GM18520 (cell line): ENCODE measurements at regions not wholly inside any gene's neighbourhood (a gene's known extent, or its start where the extent isn't known, plus 50 kb on each side); places are given as distances from the start of the nearest gene placed in this dataset.

Source experiments
- ATAC-seq: cut with Tn5 transposase; IDR thresholded peaks from one replicate; pipeline ENCODE4 v1.9.1; 2021; ENCODE audit not compliant: unreplicated experiment

GRCh38 chr16:79498928-79499327 lies 101.6 kb downstream of the MAF start:
- ATAC-seq: no peak

GRCh38 chr16:79497606-79498350 lies 102.8 kb downstream of the MAF start:
- no peak for ATAC-seq

GRCh38 chr16:79493911-79494310 lies 106.6 kb downstream of the MAF start:
- ATAC-seq: no peak

GRCh38 chr16:79492036-79492435 lies 108.5 kb downstream of the MAF start:
- no peak for ATAC-seq

GRCh38 chr16:79485020-79485419 lies 115.5 kb downstream of the MAF start:
- no peak for ATAC-seq

GRCh38 chr16:79484237-79484636 lies 116.3 kb downstream of the MAF start:
- no peak for ATAC-seq

- ATAC-seq: no peak
These were observed 117.2 kb downstream of the MAF start for GRCh38 chr16:79483336-79483735.

- ATAC-seq: no peak
These were observed 118.5 kb downstream of the MAF start for GRCh38 chr16:79482011-79482410.

- ATAC-seq: no peak
These were observed 119.6 kb downstream of the MAF start for GRCh38 chr16:79480929-79481328.

- ATAC-seq: no peak
These were observed 120.5 kb downstream of the MAF start for GRCh38 chr16:79480056-79480455.

GRCh38 chr16:79476580-79476979 lies 124.0 kb downstream of the MAF start:
- ATAC-seq: no peak

GRCh38 chr16:79475841-79476240 lies 124.7 kb downstream of the MAF start:
- ATAC-seq: no peak

GRCh38 chr16:79473456-79473855 lies 127.1 kb downstream of the MAF start:
- no peak for ATAC-seq

GRCh38 chr16:79472426-79472825 lies 128.1 kb downstream of the MAF start:
- no peak for ATAC-seq

GRCh38 chr16:79469999-79470398 lies 130.5 kb downstream of the MAF start:
- ATAC-seq: no peak

GRCh38 chr16:79468631-79469030 lies 131.9 kb downstream of the MAF start:
- no peak for ATAC-seq

- ATAC-seq: no peak
These were observed 132.4 kb downstream of the MAF start for GRCh38 chr16:79468121-79468552.

GRCh38 chr16:79466111-79466510 lies 134.4 kb downstream of the MAF start:
- ATAC-seq: no peak

GRCh38 chr16:79463841-79464240 lies 136.7 kb downstream of the MAF start:
- no peak for ATAC-seq

- ATAC-seq: no peak
These were observed 144.5 kb downstream of the MAF start for GRCh38 chr16:79456036-79456435.

GRCh38 chr16:79452671-79453070 lies 147.9 kb downstream of the MAF start:
- ATAC-seq: no peak

GRCh38 chr16:79451196-79451816 lies 149.2 kb downstream of the MAF start:
- no peak for ATAC-seq

GRCh38 chr16:79449900-79450299 lies 150.6 kb downstream of the MAF start:
- ATAC-seq: no peak
